ENCODE measurements at regions not wholly inside any gene's neighbourhood (a gene's known extent, or its start where the extent isn't known, plus 50 kb on each side); places are given as distances from the start of the nearest gene placed in this dataset.

GRCh38 chr2:144183727-144184126, 336.2 kb downstream of the ZEB2 start:
- TF ChIP-seq ATF3 (IDR thresholded peaks at IDR 0.05) (no peak), CTCF (IDR thresholded peaks at IDR 0.05; ENCODE audit: low read depth, low read length, missing input control) (no peak), TAF1 (conservative IDR thresholded peaks at IDR 0.05) (no peak)
